ENCODE measurements at regions not wholly inside any gene's neighbourhood (a gene's known extent, or its start where the extent isn't known, plus 50 kb on each side); places are given as distances from the start of the nearest gene placed in this dataset.

- TF ChIP-seq, protein P1, sequence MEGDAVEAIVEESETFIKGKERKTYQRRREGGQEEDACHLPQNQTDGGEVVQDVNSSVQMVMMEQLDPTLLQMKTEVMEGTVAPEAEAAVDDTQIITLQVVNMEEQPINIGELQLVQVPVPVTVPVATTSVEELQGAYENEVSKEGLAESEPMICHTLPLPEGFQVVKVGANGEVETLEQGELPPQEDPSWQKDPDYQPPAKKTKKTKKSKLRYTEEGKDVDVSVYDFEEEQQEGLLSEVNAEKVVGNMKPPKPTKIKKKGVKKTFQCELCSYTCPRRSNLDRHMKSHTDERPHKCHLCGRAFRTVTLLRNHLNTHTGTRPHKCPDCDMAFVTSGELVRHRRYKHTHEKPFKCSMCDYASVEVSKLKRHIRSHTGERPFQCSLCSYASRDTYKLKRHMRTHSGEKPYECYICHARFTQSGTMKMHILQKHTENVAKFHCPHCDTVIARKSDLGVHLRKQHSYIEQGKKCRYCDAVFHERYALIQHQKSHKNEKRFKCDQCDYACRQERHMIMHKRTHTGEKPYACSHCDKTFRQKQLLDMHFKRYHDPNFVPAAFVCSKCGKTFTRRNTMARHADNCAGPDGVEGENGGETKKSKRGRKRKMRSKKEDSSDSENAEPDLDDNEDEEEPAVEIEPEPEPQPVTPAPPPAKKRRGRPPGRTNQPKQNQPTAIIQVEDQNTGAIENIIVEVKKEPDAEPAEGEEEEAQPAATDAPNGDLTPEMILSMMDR (conservative IDR thresholded peaks at IDR 0.05): no peak
- no peak for TF ChIP-seq EZH2 (IDR thresholded peaks at IDR 0.05; ENCODE audit: low read depth)
Measured at GRCh38 chr3:178259703-178260102, 276.5 kb upstream of the KCNMB2 start.

Data from PC-9 (cell line).